NCI-H82 treated with DMSO at 0.1 percent for 48 hours (cell line): ENCODE measurements at regions not wholly inside any gene's neighbourhood (a gene's known extent, or its start where the extent isn't known, plus 50 kb on each side); places are given as distances from the start of the nearest gene placed in this dataset.
"Not testable (repeated sequence)": the region's sequence is repeated elsewhere in the genome, so short reads cannot be mapped to it uniquely, and the experiment has no call there.

Experiments used
- DNase-seq: peaks from one replicate; lab custom pipeline; 2025; ENCODE audit not compliant: unreplicated experiment; lab: John Stamatoyannopoulos, UW

GRCh38 chr1:219731771-219732170 is 118.9 kb upstream of the ZC3H11B start:
- DNase-seq = no peak

- no peak for DNase-seq
Observed at GRCh38 chr1:219726480-219727272, 113.8 kb upstream of the ZC3H11B start.

- DNase-seq = no peak
Observed at GRCh38 chr1:219724440-219724839, 111.5 kb upstream of the ZC3H11B start.

GRCh38 chr1:219717536-219717935 is 104.6 kb upstream of the ZC3H11B start:
- DNase-seq = no peak

- no peak for DNase-seq
Observed at GRCh38 chr1:219716611-219717114, 103.8 kb upstream of the ZC3H11B start.

- no peak for DNase-seq
Observed at GRCh38 chr1:219713981-219714381, 101.1 kb upstream of the ZC3H11B start.

- no peak for DNase-seq
Observed at GRCh38 chr1:219712506-219712905, 99.6 kb upstream of the ZC3H11B start.

- no peak for DNase-seq
Observed at GRCh38 chr1:219710529-219711194, 97.8 kb upstream of the ZC3H11B start.

- DNase-seq = no peak
Observed at GRCh38 chr1:219708919-219709543, 96.1 kb upstream of the ZC3H11B start.

GRCh38 chr1:219707885-219708284 is 95.0 kb upstream of the ZC3H11B start:
- not testable (repeated sequence) for DNase-seq

- not testable (repeated sequence) for DNase-seq
Observed at GRCh38 chr1:219704331-219704730, 91.4 kb upstream of the ZC3H11B start.

- DNase-seq = no peak
Observed at GRCh38 chr1:219703368-219703639, 90.4 kb upstream of the ZC3H11B start.

- DNase-seq = no peak
Observed at GRCh38 chr1:219701476-219701875, 88.6 kb upstream of the ZC3H11B start.

GRCh38 chr1:219699870-219700269 is 87.0 kb upstream of the ZC3H11B start:
- DNase-seq = no peak

- no peak for DNase-seq
Observed at GRCh38 chr1:219697682-219698081, 84.8 kb upstream of the ZC3H11B start.

GRCh38 chr1:219692981-219693380 is 80.1 kb upstream of the ZC3H11B start:
- DNase-seq = no peak

GRCh38 chr1:219689774-219690173 is 76.9 kb upstream of the ZC3H11B start:
- no peak for DNase-seq

GRCh38 chr1:219687779-219688178 is 74.9 kb upstream of the ZC3H11B start:
- DNase-seq = no peak

GRCh38 chr1:219686171-219686570 is 73.3 kb upstream of the ZC3H11B start:
- no peak for DNase-seq

- no peak for DNase-seq
Observed at GRCh38 chr1:219682788-219683187, 69.9 kb upstream of the ZC3H11B start.

- DNase-seq = no peak
Observed at GRCh38 chr1:219681876-219682275, 69.0 kb upstream of the ZC3H11B start.
